Left renal pelvis (tissue), 4 donors: ENCODE measurements at regions not wholly inside any gene's neighbourhood (a gene's known extent, or its start where the extent isn't known, plus 50 kb on each side); places are given as distances from the start of the nearest gene placed in this dataset.
"Not testable (repeated sequence)": the region's sequence is repeated elsewhere in the genome, so short reads cannot be mapped to it uniquely, and the experiment has no call there.

ENCODE experiments used
- DNase-seq, 4 donors: peaks; one replicate each; pipeline ENCODE4 v3.0.0-alpha.2; 2013; ENCODE audit warnings: low read depth in 4 of 4, low spot score in 3 of 4

DNA sequence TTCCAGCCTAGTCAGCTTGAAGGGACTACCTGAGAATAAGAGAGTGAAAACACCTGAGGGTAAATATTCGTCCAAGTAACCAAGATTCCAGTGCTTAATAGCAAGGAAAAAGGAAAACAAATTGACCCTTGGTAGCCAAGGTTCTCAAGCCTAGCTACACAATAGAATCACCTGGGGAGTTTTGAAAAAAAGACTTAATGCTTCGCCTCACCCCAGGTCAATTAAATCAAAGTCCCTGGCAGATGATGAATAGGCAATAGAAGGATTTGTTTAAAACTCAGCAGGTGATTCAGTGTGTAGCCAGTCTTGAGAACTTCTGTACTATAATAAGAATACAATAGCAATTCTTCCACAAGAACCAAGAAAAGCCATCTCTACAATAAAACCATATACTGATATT is 500.2 kb downstream of the XIRP2 start:
- DNase-seq: no peak

DNA sequence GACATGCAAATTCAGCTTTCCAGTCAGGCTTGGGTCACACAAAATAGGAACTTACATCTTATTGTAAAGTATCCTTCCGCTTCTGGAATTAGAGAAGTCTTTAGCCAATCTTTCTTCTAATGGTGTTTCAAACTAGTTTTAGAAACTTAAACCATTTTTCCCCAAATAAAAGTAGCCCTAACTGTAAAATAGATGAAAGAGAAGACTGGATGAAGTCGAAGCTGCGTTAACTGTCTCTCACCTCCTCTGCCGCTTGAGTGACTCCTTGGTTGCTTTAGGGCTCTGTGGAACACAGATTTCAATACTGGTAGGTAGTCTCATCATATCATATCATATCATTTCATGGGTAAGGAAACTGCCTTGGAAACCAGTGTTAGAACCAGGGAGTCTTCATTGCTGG is 498.4 kb downstream of the XIRP2 start:
- no peak for DNase-seq

DNA sequence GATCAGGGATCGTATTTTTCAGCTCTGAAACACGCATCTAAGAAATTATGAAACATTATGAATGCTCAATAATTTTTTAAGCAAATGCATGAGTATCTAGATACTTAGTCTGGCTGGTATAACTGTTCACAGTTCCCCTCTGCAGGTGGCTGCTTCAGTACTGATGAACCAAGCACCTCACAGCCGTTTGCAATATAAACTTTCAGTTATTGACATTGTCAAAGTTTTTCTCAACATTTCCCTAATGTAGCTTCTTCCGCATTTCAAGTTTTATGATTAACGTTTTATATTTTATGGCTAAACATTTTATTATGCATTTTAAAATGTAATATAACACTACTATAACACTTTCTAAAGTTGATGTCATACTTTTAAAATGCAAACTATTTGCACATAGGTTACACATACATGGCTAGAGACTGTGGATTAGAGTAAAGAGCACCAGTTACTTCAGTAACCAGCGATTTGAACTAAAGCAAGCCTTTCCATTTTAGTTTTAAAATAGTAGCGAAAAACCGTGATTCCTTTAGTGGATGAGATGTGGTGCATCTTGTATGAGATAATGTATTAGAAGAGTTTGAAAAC is 495.4 kb downstream of the XIRP2 start:
- no peak for DNase-seq

DNA sequence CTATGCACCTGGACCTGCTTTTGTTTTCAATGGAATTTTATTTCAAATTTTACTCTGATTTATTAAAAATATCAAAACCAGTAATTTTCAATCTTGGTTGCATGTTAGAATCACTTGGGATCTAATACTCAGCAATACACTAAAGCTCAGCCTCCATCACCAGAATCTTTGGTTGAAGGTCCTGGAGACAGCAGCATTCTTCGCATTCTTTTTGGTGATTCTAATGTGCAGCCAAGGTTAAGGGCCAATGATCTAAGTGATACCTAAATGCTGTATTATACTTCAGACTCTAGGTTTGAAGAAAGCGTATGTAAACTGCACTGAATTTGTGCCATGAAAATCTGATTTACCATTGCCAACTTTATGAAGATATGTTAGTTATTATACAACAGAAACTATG is 493.1 kb downstream of the XIRP2 start:
- no peak for DNase-seq

DNA sequence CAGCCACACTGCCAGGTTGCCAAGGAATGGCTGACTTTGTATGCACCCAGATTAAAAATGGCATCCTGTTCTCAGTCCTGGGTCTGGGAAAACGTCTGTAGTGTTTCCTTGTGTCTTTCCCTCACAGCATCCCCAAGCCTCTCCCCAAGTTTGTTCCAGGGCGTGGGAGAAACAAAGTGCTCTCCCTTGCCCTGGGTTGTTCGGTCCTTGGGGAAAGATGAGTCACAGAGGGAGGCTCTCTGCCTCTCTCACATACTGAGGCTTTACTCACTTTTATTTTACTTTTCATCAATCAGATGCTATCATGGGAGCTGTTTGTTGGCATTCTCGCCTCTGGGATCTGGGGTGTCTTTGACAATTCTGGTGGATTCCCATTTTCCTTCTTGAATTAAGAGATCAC is 492.3 kb downstream of the XIRP2 start:
- DNase-seq: no peak

DNA sequence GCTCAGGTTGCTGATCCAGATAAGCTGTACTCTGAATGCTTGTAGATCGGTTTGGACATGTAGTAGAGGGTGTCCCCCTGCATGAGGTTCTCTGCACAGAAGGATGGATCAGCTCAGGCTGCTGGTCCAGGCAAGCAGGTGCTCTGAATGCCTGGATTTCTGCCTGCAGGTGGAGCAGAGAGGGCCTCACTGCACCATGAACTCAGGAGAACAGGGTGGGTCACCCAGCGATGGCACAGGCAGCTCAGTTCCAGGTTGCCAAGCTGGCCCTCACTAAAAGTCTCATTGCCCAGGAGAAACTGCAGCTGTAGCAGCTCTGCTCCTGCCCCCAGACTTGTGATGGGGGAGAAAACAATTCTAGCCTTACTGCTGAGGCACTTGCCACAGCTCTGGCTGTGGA is 491.8 kb downstream of the XIRP2 start:
- no peak for DNase-seq

DNA sequence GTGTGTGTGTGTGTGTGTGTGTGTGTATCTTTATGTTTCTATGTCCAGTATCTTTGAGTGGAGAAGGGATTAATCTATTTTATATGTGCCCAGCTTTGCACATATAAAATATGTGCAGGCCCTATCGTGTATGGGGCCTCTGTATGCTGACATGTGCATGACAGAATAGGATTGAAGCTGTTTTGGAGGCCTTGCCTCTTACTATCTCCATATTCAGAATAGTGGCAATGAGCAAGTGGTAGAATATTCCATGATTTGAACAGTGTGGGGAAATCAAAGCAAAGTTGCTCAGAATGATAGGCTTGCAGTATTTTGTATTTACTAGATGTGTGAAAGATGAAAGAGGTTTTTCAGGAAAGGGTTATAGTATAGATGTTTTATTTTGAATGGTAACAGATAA is 480.8 kb downstream of the XIRP2 start:
- no peak for DNase-seq

DNA sequence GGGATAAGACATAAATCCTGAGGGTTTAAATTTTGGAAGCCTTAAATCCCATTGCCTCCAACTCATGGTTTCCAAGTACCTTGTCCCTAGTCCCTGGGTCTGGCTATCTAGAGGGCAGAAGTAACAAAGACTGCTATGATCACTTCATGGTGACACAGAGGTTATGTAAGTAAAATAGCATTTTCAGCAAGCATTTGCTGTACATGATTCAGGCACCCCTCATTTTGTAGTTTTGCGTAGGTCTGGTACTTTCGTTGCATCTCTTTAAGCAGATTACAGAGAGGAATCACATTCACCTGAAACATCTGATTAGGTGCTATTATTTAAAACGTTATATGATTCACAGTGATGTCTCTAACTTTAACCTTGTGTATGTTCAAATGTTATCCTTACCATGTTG is 480.1 kb downstream of the XIRP2 start:
- DNase-seq: no peak

DNA sequence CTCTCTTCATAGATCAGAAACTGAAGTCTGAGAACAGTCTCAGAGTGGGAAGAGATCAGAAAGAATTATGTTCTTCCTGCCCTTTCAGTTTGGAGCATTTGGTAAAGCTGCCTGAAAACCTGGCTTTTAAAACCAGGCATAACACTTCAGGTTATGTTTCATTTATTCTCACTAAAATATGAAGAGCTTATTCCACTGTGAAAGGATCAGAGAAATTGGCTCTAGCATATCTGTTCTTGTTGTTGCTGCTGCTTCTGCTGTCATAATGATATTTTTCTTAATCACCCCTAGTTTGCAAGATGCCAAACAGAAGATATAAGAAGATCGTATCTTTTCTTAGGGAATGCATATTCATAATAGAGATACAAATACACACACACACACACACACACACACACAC is 476.9 kb downstream of the XIRP2 start:
- no peak for DNase-seq

DNA sequence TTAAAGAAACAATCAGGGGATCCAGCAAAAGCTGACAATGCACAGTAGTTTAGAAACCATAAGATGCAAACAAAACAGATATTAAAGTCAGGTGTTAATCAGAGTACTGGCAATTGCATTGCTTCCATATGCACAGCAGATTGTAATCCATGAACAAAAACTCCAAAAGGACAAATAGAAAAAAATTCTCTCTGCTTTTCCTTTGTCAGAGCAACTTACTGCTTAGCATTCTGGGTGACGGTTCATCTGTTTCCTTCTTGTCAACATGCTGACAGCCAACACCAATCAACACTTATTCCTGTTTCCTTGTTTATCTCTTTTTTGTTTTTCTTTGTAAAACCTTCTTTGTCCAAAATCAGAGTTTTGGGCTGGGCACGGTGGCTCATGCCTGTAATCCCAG is 473.1 kb downstream of the XIRP2 start:
- DNase-seq: no peak

DNA sequence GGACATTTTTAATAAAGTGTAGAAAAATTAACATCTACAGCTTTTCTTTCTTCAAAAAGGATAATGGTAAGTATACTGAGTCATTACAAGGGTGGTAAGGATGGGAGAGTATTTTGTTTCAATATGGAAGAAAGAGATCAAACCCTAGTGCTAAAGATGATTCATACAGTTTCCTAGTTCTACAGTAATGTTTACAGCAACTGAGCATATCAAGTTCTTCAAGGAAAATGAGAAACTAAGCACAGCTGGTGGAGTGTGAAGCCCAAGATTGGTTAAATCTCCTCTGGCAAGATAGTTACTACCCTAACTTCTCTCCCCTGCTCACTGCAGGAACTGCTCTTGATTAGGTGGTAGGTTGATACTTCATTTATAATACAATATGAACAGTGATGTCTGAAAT is 467.5 kb downstream of the XIRP2 start:
- no peak for DNase-seq

DNA sequence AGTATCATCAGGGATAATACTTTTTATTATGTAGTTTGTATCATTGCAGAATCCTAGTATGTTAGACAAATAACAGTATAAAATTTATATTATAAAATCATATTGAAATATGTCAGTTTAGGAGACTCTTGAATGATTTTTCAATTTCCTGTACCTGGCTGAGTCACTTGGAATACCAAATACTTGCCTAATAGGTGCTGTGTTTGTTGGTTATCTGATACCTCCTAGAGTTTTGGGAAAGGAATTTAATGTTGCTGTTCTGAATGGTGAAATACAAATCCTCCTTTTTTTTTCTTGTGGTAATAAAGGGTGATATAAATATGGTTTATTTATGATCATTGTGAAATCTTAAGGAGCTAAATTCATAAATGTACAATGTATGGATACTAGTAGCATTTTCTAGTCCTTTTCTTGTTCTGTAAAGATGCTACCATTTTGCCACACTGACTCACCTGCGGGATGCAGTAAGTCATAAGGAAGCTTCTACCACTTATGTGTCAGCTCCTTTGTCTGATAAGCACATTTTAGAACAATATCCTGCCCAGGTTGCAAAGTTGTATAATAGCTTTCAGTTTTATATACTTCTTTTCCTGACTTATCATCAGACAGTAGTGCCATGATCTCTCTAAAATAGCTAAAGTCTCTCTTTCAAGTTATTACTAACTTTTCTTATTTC is 465.5 kb downstream of the XIRP2 start:
- no peak for DNase-seq

DNA sequence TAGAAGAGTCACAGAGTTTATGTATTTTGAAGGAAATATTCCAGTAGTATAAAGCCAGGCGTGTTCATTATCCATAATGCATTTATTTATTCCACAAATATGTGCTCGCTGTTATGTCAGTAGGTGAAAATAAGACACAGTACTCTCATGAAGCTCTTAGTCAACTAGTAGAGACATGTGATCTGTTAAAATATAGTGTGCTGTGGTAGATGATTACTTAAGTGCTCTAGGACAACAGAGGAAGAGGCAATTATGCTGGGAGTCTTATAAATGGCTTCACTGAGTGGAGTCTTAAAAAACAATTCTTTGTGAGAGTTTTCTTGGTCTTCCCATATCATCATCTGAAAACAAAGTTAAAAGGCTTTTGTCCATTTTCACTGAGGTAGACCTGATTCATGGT is 457.3 kb downstream of the XIRP2 start:
- DNase-seq: peak in 1 of 4 donors; percentile 10

DNA sequence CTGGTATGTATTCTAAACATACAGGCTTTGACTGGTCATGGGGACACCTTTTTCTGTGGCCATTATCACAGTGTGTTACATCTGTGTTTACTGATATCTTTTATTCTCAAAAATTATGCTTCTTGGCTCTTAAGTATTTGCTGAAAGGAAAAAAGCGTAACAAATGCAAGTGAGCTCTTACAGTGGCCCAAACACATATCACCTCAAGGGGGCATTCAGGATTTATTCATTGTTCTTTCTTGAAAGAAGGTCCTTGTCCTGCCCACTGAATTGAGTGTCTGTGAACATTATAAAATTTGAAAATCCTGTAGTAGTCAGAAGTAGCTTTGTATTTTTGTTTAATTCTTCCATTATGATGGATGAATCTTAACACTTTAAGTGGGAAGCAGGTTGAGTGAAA is 454.5 kb downstream of the XIRP2 start:
- DNase-seq: no peak

DNA sequence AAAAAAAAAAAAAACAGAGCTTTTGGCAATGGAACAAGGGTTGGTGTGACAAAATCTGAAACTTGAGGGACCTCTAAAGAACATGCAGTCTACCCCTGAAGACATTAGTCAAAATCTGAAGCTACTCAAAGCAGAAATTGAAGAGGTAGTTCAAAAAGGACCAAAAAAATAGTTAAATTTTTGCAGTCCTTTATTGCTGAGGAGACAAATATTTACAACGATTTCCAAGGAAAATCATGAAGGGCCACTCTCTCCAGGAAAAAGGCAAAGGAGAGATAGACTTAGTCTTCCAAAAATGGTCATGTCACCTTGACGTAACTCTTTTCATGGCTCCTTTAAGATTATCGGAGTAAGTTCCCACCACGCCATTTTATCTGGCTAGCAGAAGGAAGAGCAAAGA is 452.0 kb downstream of the XIRP2 start:
- no peak for DNase-seq

DNA sequence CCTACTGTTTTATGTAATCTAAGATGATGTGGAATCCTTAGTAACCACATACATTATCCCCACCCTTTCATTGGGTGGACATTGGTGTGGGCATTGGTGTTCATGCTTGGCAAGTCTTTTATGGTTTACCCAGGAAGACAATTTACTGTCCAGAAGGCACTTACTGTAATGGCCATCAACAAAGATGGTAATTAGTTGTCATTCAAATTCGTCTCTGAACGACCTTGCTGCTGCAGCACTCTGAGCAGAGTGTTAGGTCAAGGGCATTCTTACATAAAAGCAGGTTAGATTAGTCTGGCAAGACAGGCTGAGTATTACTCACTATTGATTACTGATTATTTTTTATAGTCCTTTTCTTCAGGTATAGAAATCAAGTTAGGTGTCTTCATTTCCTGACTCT is 447.9 kb downstream of the XIRP2 start:
- no peak for DNase-seq

DNA sequence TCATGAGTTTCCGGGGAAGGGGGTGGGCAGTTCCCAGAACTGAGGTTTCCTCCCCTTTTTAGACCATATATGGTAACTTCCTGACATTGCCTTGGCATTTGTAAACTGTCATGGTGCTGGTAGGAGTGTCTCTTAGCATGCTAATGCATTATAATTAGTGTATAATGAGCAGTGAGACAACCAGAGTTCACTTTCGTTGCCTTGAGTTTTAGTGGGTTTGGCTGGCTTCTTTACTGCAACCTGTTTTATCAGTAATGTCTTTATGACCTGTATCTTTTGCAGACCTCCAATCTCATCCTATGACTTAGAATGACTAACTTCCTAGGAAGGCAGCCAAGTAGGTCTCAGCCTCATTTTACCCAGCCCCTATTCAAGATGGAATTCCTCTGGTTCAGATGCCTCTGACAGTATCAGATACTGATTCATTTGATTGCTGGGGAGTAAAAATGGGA is 447.3 kb downstream of the XIRP2 start:
- no peak for DNase-seq

DNA sequence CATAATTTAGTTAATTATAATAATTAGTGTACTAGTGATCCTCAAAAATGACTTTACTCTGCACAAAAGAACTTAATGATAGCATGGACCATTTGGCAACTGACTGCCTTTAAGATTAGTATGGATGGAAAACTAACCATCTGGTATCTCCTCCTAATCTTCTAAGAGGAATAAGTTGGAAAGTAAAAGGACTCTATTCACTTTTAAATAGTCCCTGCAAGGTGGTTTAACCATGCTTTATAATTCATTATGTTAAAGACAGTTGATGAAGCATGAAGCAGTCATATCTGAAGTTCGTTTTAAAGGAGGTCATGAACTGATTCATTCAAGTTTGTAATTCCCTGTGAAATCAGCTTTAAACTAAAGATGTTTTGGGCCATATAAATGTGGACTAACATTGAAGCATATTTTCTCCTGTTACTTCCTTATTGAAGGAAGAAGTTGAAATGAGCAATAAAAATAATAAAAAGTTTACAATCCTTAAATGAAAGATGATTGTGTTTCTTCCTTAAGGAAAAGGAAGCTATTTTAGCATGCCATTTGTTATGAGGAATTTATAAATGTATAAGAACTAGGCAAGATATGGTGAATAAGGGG is 446.0 kb downstream of the XIRP2 start:
- DNase-seq: no peak

DNA sequence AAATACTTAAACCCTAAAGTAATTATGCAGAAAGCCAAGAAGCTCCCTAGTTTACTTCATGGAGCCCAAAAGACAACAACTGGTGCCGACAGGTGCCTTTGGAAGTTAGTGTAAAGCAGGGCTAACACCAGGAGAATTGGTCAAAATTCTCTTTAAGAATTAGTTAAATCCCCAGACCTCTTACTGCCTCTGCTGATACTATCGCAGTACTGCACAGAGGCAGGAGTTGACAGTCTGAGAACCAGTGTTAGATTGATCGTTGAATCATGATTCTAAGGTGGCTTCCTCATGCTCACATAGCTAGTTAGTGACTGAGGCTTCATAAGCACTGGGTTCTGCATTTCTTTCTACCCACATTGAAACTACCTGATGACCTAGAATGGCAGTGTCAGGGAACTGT is 445.0 kb downstream of the XIRP2 start:
- DNase-seq: no peak

DNA sequence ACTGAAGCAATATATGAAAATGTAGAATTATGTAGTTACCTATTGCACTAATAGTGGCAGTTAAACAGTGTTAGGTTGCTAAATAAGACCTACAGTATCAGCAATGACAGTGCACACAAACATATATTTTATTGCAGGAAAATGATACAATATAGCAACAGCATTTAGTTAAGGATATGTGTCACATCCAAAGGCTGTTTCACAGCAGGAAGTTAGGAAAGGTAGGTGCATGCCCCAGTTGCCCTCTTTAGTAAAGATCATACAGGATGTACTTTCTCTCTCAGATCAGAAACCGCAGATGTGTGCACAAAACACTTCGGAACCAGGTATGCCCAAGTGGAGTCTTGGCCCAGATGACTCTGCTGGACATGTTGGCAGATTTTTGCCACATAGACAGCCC is 444.1 kb downstream of the XIRP2 start:
- DNase-seq: no peak

DNA sequence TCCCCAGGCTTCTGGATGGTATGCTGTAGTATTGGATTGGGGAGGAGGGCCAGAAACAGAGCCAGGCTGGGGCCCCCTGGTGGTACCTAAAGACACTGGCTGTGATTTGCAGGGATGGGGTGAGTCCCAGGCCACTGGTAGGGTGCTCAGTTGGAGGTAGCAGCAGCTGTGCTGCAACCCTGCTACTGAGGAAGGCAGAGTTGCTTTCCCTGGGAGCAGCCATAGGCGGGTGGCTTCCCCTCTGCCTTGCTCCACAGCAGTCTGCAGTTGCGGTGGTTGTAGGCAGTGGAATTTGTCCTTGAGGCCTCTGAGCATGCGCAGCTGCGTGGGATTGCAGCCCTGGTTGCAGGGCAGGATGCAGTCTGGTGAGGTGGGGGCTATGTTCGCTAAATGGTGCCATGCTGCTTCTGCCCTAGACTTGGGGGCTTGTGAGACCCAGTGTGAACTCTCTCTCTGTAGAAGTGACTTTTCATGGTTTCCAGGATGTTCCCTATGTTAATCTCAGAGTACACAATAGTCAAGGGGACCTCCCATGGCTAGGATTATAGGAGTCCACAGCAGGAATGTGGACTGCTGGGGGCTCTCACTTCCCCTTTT is 443.5 kb downstream of the XIRP2 start:
- no peak for DNase-seq

DNA sequence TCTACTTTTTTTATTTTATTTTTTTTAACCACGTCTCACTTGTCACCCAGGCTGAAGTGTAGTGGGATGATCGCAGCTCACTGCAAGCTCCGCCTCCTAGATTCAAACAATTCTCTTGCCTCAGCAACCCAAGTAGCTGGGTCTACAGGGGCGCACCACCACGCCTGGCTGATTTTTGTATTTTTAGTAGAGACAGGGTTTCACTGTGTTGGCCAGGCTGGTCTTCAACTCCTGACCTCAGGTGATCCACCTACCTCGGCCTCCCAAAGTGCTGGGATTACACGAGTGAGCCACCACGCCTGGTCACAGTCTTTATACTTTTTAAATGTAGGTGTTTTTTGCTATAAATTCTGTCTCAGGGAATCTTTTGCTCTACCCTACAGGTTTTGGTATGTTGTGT is 440.5 kb downstream of the XIRP2 start:
- not testable (repeated sequence) for DNase-seq
